Lower lobe of right lung (tissue), 2 donors: ENCODE measurements at regions not wholly inside any gene's neighbourhood (a gene's known extent, or its start where the extent isn't known, plus 50 kb on each side); places are given as distances from the start of the nearest gene placed in this dataset.

Experiments used
- ATAC-seq, 2 donors: fragments of 200-7000 bp; cut with Tn5 transposase; one replicate each; pipeline ENCODE4 v1.9.1; 2020 to 2022; ENCODE audit warnings: mild to moderate bottlenecking in 2 of 2, moderate library complexity in 2 of 2
- DNase-seq: peaks from one replicate; pipeline ENCODE4 v3.0.0-alpha.2; 2020
- H3K27ac ChIP-seq: fragments of 200-600 bp; one replicate; pipeline ENCODE4 v1.8.0; 2022
- H3K27me3 ChIP-seq: fragments of 200-600 bp; one replicate; pipeline ENCODE4 v1.8.0; 2022; ENCODE audit warnings: low read depth
- H3K36me3 ChIP-seq: fragments of 200-600 bp; one replicate; pipeline ENCODE4 v1.8.0; 2022; ENCODE audit warnings: mild to moderate bottlenecking
- H3K4me1 ChIP-seq: fragments of 200-600 bp; one replicate; pipeline ENCODE4 v1.8.0; 2022
- H3K4me3 ChIP-seq: fragments of 200-600 bp; one replicate; pipeline ENCODE4 v1.8.0; 2022; ENCODE audit warnings: mild to moderate bottlenecking
- H3K9me3 ChIP-seq: fragments of 200-600 bp; one replicate; pipeline ENCODE4 v1.8.0; 2022
- intact Hi-C: fragments of 100-400 bp; cut with DNase I; formaldehyde crosslinking; loops from one replicate; pipeline ENCODE4 v1.11.0; 2022
- TF ChIP-seq, protein P1 (sequence below): fragments of 200-600 bp; IDR thresholded peaks from one replicate; pipeline ENCODE4 v1.8.0; 2022; ENCODE audit warnings: antibody characterized with exemption, mild to moderate bottlenecking
- donor health status: DM: no; HTN: yes; CAD: no; lungs with severe emphysema.

- intact Hi-C loops: no loop called here
- H3K27ac ChIP-seq: no peak overlapping the region
These were observed 88.9 kb upstream of the TBX20 start for GRCh38 chr7:35342786-35343185.

GRCh38 chr7:35339811-35340210 lies 85.9 kb upstream of the TBX20 start:
- no peaks in the 10 kb centered on the region for H3K4me1 ChIP-seq
- intact Hi-C loops: no loop called here

More at GRCh38 chr7:35342786-35343185, 88.9 kb upstream of the TBX20 start:
- no peaks in the 10 kb centered on the region for H3K36me3 ChIP-seq
- no peak overlapping the region for H3K4me3 ChIP-seq
- TF ChIP-seq, protein P1, sequence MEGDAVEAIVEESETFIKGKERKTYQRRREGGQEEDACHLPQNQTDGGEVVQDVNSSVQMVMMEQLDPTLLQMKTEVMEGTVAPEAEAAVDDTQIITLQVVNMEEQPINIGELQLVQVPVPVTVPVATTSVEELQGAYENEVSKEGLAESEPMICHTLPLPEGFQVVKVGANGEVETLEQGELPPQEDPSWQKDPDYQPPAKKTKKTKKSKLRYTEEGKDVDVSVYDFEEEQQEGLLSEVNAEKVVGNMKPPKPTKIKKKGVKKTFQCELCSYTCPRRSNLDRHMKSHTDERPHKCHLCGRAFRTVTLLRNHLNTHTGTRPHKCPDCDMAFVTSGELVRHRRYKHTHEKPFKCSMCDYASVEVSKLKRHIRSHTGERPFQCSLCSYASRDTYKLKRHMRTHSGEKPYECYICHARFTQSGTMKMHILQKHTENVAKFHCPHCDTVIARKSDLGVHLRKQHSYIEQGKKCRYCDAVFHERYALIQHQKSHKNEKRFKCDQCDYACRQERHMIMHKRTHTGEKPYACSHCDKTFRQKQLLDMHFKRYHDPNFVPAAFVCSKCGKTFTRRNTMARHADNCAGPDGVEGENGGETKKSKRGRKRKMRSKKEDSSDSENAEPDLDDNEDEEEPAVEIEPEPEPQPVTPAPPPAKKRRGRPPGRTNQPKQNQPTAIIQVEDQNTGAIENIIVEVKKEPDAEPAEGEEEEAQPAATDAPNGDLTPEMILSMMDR: no peak
- ATAC-seq (no peak), DNase-seq (no peak)
- H3K9me3 ChIP-seq: no peaks in the 10 kb centered on the region
- H3K4me1 ChIP-seq: no peaks in the 10 kb centered on the region
- no peaks in the 10 kb centered on the region for H3K27me3 ChIP-seq

DNA sequence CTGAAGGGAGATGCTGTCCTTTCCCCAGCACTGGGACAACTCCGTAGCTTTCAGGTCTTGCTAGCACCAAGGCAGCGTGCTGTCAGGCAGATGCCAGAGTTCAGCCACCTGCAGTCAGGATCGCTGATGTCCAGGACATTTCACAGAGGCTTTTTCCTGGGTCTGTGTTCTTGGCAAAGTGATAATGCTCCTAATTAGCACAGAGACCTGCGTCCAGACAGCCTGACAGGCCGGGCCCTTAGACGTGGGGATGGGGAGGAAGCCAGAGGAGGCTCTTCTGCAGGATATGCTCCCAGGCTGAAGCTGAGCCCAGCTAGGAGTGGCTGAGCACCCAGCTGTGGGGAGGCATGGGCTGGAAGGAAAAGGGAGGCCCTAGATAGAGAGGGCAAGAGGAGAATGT lies 82.5 kb upstream of the TBX20 start:
- DNase-seq: no peak
- TF ChIP-seq, protein P1: no peak
- intact Hi-C loops: no loop called here

More at GRCh38 chr7:35339811-35340210, 85.9 kb upstream of the TBX20 start:
- DNase-seq (no peak), ATAC-seq (no peak)
- H3K4me3 ChIP-seq: no peak overlapping the region
- no peaks in the 10 kb centered on the region for H3K9me3 ChIP-seq
- H3K27me3 ChIP-seq: no peaks in the 10 kb centered on the region
- TF ChIP-seq, protein P1: no peak
- no peaks in the 10 kb centered on the region for H3K36me3 ChIP-seq
- H3K27ac ChIP-seq: no peak overlapping the region

GRCh38 chr7:35334506-35334905 lies 80.6 kb upstream of the TBX20 start:
- Histone ChIP-seq H3K9me3 (no peaks in the 10 kb centered on the region), H3K36me3 (no peaks in the 10 kb centered on the region), H3K4me1 (no peaks in the 10 kb centered on the region), H3K27ac (no peak overlapping the region), H3K4me3 (no peak overlapping the region), H3K27me3 (no peaks in the 10 kb centered on the region)
- intact Hi-C loops: no loop called here
- DNase-seq (no peak), ATAC-seq (no peak)
- TF ChIP-seq, protein P1: no peak

More for the DNA sequence above, 82.5 kb upstream of the TBX20 start:
- no peak for ATAC-seq
- no peak overlapping the region for H3K4me3 ChIP-seq
- no peak overlapping the region for H3K27ac ChIP-seq
- no peaks in the 10 kb centered on the region for H3K27me3 ChIP-seq
- no peaks in the 10 kb centered on the region for H3K9me3 ChIP-seq
- no peaks in the 10 kb centered on the region for H3K36me3 ChIP-seq
- no peaks in the 10 kb centered on the region for H3K4me1 ChIP-seq

GRCh38 chr7:35333265-35333664 lies 79.4 kb upstream of the TBX20 start:
- no peak overlapping the region for H3K4me3 ChIP-seq
- no peaks in the 10 kb centered on the region for H3K36me3 ChIP-seq
- H3K27me3 ChIP-seq: no peaks in the 10 kb centered on the region
- ATAC-seq (no peak), DNase-seq (no peak)
- H3K9me3 ChIP-seq: no peaks in the 10 kb centered on the region
- H3K27ac ChIP-seq: no peak overlapping the region
- H3K4me1 ChIP-seq: no peaks in the 10 kb centered on the region
- TF ChIP-seq, protein P1: no peak
- intact Hi-C loops: no loop called here
